A549 (cell line): ENCODE measurements at regions not wholly inside any gene's neighbourhood (a gene's known extent, or its start where the extent isn't known, plus 50 kb on each side); places are given as distances from the start of the nearest gene placed in this dataset.

Experiments
- CHD2 ChIP-seq: fragments of 150-350 bp; IDR thresholded peaks from 2 replicates; pipeline ENCODE4 v1.6.1; 2014; ENCODE audit warnings: low read length; ENCODE audit not compliant: partially characterized antibody
- CTCF ChIP-seq: fragments of >200 bp; sonication (Bioruptor Twin); formaldehyde crosslinking; IDR thresholded peaks from 3 replicates; pipeline ENCODE4 v1.5.1; 2016
- EP300 ChIP-seq, 2 experiments: fragments of >200 bp; sonication (Bioruptor Twin); formaldehyde crosslinking; IDR thresholded peaks; 2 replicates in 1 of 2; 3 replicates in 1 of 2; pipeline ENCODE4 v1.6.1; 2016 to 2017
- HDAC2 ChIP-seq: fragments of 200-600 bp; sonication (generic); IDR thresholded peaks from 2 replicates; pipeline ENCODE4 v1.6.1; 2016
- JUN ChIP-seq, 2 experiments: fragments of >200 bp; sonication (Bioruptor Twin); formaldehyde crosslinking; IDR thresholded peaks; 2 replicates in 1 of 2; 3 replicates in 1 of 2; pipeline ENCODE4 v1.6.1; 2016 to 2017
- KDM1A ChIP-seq: fragments of 200-600 bp; sonication (generic); IDR thresholded peaks from 2 replicates; pipeline ENCODE4 v1.6.1; 2016; ENCODE audit warnings: low read depth, mild to moderate bottlenecking
- MAFK ChIP-seq: fragments of 450-650 bp; IDR thresholded peaks from 2 replicates; pipeline ENCODE4 v1.6.1; 2014; ENCODE audit not compliant: partially characterized antibody
- MYC ChIP-seq: IDR thresholded peaks from 2 replicates; pipeline ENCODE4 v1.6.1; 2012; ENCODE audit warnings: mild to moderate bottlenecking, inconsistent platforms, low read length, improper control_type of control experiment, borderline replicate concordance
- POLR2A ChIP-seq: IDR thresholded peaks from 2 replicates; pipeline ENCODE4 v1.6.1; 2012; ENCODE audit warnings: mild to moderate bottlenecking, low read length
- TF ChIP-seq, protein P1 (sequence below): fragments of 200-600 bp; sonication (generic); IDR thresholded peaks from 2 replicates; pipeline ENCODE4 v1.6.1; 2016; ENCODE audit warnings: antibody characterized with exemption, mild to moderate bottlenecking, moderate library complexity

DNA sequence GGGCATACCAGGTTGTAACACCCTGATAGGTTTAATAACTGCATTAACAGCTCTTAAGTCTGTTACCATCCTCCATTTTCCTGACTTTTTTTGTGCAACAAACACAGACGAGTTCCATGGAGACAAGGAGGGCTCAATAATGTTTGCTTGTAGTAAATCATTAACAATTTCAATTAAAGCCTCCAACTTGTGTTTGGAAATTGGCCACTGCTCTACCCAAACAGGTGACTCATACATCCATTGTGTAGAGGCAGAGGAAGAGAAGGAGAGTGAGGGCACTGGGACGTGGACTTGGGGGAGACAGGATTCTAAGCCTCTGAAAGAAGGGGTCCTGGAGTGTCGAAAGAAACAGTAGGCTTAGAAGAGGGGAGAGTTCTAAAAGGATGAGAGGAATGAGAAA lies 213.6 kb upstream of the KCNN2 start:
- TF ChIP-seq HDAC2 (no peak), MYC (no peak), CHD2 (no peak), EP300 (IDR thresholded peaks at IDR 0.05) (no peak), POLR2A (no peak), MAFK (no peak), KDM1A (no peak), CTCF (no peak), JUN (IDR thresholded peaks at IDR 0.05) (no peak)
- TF ChIP-seq, protein P1, sequence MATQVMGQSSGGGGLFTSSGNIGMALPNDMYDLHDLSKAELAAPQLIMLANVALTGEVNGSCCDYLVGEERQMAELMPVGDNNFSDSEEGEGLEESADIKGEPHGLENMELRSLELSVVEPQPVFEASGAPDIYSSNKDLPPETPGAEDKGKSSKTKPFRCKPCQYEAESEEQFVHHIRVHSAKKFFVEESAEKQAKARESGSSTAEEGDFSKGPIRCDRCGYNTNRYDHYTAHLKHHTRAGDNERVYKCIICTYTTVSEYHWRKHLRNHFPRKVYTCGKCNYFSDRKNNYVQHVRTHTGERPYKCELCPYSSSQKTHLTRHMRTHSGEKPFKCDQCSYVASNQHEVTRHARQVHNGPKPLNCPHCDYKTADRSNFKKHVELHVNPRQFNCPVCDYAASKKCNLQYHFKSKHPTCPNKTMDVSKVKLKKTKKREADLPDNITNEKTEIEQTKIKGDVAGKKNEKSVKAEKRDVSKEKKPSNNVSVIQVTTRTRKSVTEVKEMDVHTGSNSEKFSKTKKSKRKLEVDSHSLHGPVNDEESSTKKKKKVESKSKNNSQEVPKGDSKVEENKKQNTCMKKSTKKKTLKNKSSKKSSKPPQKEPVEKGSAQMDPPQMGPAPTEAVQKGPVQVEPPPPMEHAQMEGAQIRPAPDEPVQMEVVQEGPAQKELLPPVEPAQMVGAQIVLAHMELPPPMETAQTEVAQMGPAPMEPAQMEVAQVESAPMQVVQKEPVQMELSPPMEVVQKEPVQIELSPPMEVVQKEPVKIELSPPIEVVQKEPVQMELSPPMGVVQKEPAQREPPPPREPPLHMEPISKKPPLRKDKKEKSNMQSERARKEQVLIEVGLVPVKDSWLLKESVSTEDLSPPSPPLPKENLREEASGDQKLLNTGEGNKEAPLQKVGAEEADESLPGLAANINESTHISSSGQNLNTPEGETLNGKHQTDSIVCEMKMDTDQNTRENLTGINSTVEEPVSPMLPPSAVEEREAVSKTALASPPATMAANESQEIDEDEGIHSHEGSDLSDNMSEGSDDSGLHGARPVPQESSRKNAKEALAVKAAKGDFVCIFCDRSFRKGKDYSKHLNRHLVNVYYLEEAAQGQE: no peak
